H1 (cell line): ENCODE measurements at regions not wholly inside any gene's neighbourhood (a gene's known extent, or its start where the extent isn't known, plus 50 kb on each side); places are given as distances from the start of the nearest gene placed in this dataset.

ENCODE experiments used
- EP300 ChIP-seq, 2 experiments: IDR thresholded peaks; 1 replicate in 1 of 2; 2 replicates in 1 of 2; pipeline ENCODE4 v1.6.1; 2011 to 2012; ENCODE audit warnings: low read depth in 2 of 2, low read length in 2 of 2, mild to moderate bottlenecking in 2 of 2, borderline replicate concordance in 1 of 2, inconsistent platforms in 1 of 2, moderate library complexity in 1 of 2
- SRF ChIP-seq: IDR thresholded peaks from 2 replicates; pipeline ENCODE4 v1.6.1; 2011; ENCODE audit warnings: mild to moderate bottlenecking, low read depth, low read length, moderate library complexity
- ZNF274 ChIP-seq: IDR thresholded peaks from 2 replicates; pipeline ENCODE4 v1.7.0; 2012; ENCODE audit warnings: low read length, borderline replicate concordance; ENCODE audit errors: extremely low read depth
- TF ChIP-seq, protein P1 (sequence below), 3 experiments: IDR thresholded peaks; 1 replicate in 2 of 3; 2 replicates in 1 of 3; pipeline versions ENCODE4 v1.5.1 to v1.6.1; 2011; ENCODE audit warnings: low read length in 3 of 3, mild to moderate bottlenecking in 3 of 3, inconsistent platforms in 2 of 3, low read depth in 1 of 3, moderate library complexity in 1 of 3; ENCODE audit not compliant: insufficient read depth in 1 of 3; ENCODE audit errors: control extremely low read depth in 1 of 3

- TF ChIP-seq ZNF274 (no peak), EP300 (IDR thresholded peaks at IDR 0.05; ENCODE audit: borderline replicate concordance in 1 of 2, low read depth in 2 of 2, low read length in 2 of 2) (no peak), SRF (no peak)
- TF ChIP-seq, protein P1, sequence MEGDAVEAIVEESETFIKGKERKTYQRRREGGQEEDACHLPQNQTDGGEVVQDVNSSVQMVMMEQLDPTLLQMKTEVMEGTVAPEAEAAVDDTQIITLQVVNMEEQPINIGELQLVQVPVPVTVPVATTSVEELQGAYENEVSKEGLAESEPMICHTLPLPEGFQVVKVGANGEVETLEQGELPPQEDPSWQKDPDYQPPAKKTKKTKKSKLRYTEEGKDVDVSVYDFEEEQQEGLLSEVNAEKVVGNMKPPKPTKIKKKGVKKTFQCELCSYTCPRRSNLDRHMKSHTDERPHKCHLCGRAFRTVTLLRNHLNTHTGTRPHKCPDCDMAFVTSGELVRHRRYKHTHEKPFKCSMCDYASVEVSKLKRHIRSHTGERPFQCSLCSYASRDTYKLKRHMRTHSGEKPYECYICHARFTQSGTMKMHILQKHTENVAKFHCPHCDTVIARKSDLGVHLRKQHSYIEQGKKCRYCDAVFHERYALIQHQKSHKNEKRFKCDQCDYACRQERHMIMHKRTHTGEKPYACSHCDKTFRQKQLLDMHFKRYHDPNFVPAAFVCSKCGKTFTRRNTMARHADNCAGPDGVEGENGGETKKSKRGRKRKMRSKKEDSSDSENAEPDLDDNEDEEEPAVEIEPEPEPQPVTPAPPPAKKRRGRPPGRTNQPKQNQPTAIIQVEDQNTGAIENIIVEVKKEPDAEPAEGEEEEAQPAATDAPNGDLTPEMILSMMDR (IDR thresholded peaks at IDR 0.05; ENCODE audit: control extremely low read depth in 1 of 3, insufficient read depth in 1 of 3, low read depth in 1 of 3, low read length in 3 of 3): peak; percentile 32 to 55 (median 44)
Observed at GRCh38 chr2:219908538-219908937, 281.1 kb downstream of the SLC4A3 start.
